Tibial artery (tissue), 4 donors: ENCODE measurements at regions not wholly inside any gene's neighbourhood (a gene's known extent, or its start where the extent isn't known, plus 50 kb on each side); places are given as distances from the start of the nearest gene placed in this dataset.

Experiments used
- DNase-seq, 2 donors: peaks; one replicate each; pipeline ENCODE4 v3.0.0-alpha.2; 2019
- H3K27ac ChIP-seq, 2 donors: fragments of 200-600 bp; sonication (generic) in 1 of 2; 1 replicate in 1 of 2; 2 replicates in 1 of 2; pipeline ENCODE4 v1.5.1; 2018 to 2019; ENCODE audit warnings: mild to moderate bottlenecking in 1 of 2
- H3K27me3 ChIP-seq, 2 donors: fragments of 200-600 bp; sonication (generic) in 1 of 2; one replicate each; pipeline versions ENCODE4 v1.5.1 to v1.6.0; 2016 to 2019
- H3K36me3 ChIP-seq, 3 donors: fragments of 200-600 bp; sonication (generic) in 2 of 3; one replicate each; pipeline ENCODE4 v1.5.1; 2016 to 2019; ENCODE audit warnings: mild to moderate bottlenecking in 2 of 3
- H3K4me1 ChIP-seq, 4 donors: fragments of 200-600 bp; sonication (generic) in 2 of 4; 1 replicate in 3 of 4; 2 replicates in 1 of 4; pipeline ENCODE4 v1.5.1; 2016 to 2019
- H3K4me3 ChIP-seq, 2 donors: fragments of 200-600 bp; sonication (generic) in 1 of 2; 1 replicate in 1 of 2; 2 replicates in 1 of 2; pipeline ENCODE4 v1.5.1; 2018 to 2019; ENCODE audit warnings: mild to moderate bottlenecking in 2 of 2
- H3K9me3 ChIP-seq, 3 donors: fragments of 200-600 bp; sonication (generic) in 1 of 3; one replicate each; pipeline ENCODE4 v1.5.1; 2016 to 2019
- CTCF ChIP-seq, 2 experiments: fragments of 200-600 bp in 1 of 2; fragments of 450-650 bp in 1 of 2; IDR thresholded peaks; one replicate each; pipeline ENCODE4 v1.5.1; 2017 to 2019; ENCODE audit warnings: antibody characterized with exemption in 2 of 2, mild to moderate bottlenecking in 1 of 2, moderate library complexity in 1 of 2
- intact Hi-C: fragments of 100-400 bp; cut with DNase I; formaldehyde crosslinking; loops from one replicate; pipeline ENCODE4 v1.15.0; 2023; ENCODE audit warnings: low total_unique reads

GRCh38 chr10:53598914-53599313 lies 826.3 kb upstream of the MBL2 start:
- intact Hi-C loops: no loop called here
- no peak for DNase-seq
- no peaks in the 10 kb centered on the region for H3K36me3 ChIP-seq
- no peak for TF ChIP-seq CTCF (IDR thresholded peaks at IDR 0.05)
- no peaks in the 10 kb centered on the region for H3K27me3 ChIP-seq
- H3K9me3 ChIP-seq: no peaks in the 10 kb centered on the region
- no peak overlapping the region for H3K27ac ChIP-seq
- no peak overlapping the region for H3K4me3 ChIP-seq
- no peaks in the 10 kb centered on the region for H3K4me1 ChIP-seq

- H3K9me3 ChIP-seq: no peaks in the 10 kb centered on the region
- H3K36me3 ChIP-seq: no peaks in the 10 kb centered on the region
- H3K4me3 ChIP-seq: no peak overlapping the region
- no peak for TF ChIP-seq CTCF (IDR thresholded peaks at IDR 0.05)
- no peak for DNase-seq
- no peaks in the 10 kb centered on the region for H3K27me3 ChIP-seq
- intact Hi-C loops: no loop called here
- H3K4me1 ChIP-seq: no peaks in the 10 kb centered on the region
- H3K27ac ChIP-seq: no peak overlapping the region
Observed at GRCh38 chr10:53597835-53598251, 825.3 kb upstream of the MBL2 start.

GRCh38 chr10:53580465-53580864 lies 807.9 kb upstream of the MBL2 start:
- no peak for DNase-seq
- TF ChIP-seq CTCF (IDR thresholded peaks at IDR 0.05): no peak
- H3K9me3 ChIP-seq: no peaks in the 10 kb centered on the region
- H3K27ac ChIP-seq: no peak overlapping the region
- no peaks in the 10 kb centered on the region for H3K4me1 ChIP-seq
- no peaks in the 10 kb centered on the region for H3K27me3 ChIP-seq
- intact Hi-C loops: no loop called here
- no peak overlapping the region for H3K4me3 ChIP-seq
- no peaks in the 10 kb centered on the region for H3K36me3 ChIP-seq

- TF ChIP-seq CTCF (IDR thresholded peaks at IDR 0.05): no peak
- Histone ChIP-seq H3K27me3 (no peaks in the 10 kb centered on the region), H3K36me3 (no peaks in the 10 kb centered on the region), H3K4me3 (no peak overlapping the region), H3K27ac (no peak overlapping the region), H3K9me3 (no peaks in the 10 kb centered on the region), H3K4me1 (no peaks in the 10 kb centered on the region)
- DNase-seq: no peak
- intact Hi-C loops: no loop called here
Observed at GRCh38 chr10:53579773-53580172, 807.2 kb upstream of the MBL2 start.

GRCh38 chr10:53574024-53574423 lies 801.4 kb upstream of the MBL2 start:
- H3K27ac ChIP-seq: no peak overlapping the region
- H3K4me3 ChIP-seq: no peak overlapping the region
- H3K4me1 ChIP-seq: no peaks in the 10 kb centered on the region
- no peak for DNase-seq
- intact Hi-C loops: no loop called here
- no peaks in the 10 kb centered on the region for H3K36me3 ChIP-seq
- no peak for TF ChIP-seq CTCF (IDR thresholded peaks at IDR 0.05)
- no peaks in the 10 kb centered on the region for H3K27me3 ChIP-seq
- no peaks in the 10 kb centered on the region for H3K9me3 ChIP-seq

- Histone ChIP-seq H3K4me3 (no peak overlapping the region), H3K9me3 (no peaks in the 10 kb centered on the region), H3K4me1 (no peaks in the 10 kb centered on the region), H3K27me3 (no peaks in the 10 kb centered on the region), H3K36me3 (no peaks in the 10 kb centered on the region), H3K27ac (no peak overlapping the region)
- DNase-seq: no peak
- no peak for TF ChIP-seq CTCF (IDR thresholded peaks at IDR 0.05)
- intact Hi-C loops: no loop called here
Observed at GRCh38 chr10:53573498-53573897, 800.9 kb upstream of the MBL2 start.
